ENCODE measurements at regions not wholly inside any gene's neighbourhood (a gene's known extent, or its start where the extent isn't known, plus 50 kb on each side); places are given as distances from the start of the nearest gene placed in this dataset.
"Not testable (repeated sequence)": the region's sequence is repeated elsewhere in the genome, so short reads cannot be mapped to it uniquely, and the experiment has no call there.

- DNase-seq (ENCODE audit: low spot score): not testable (repeated sequence)
These were observed 86.6 kb upstream of the ZWINT start for GRCh38 chr10:56447613-56448012.

DNA sequence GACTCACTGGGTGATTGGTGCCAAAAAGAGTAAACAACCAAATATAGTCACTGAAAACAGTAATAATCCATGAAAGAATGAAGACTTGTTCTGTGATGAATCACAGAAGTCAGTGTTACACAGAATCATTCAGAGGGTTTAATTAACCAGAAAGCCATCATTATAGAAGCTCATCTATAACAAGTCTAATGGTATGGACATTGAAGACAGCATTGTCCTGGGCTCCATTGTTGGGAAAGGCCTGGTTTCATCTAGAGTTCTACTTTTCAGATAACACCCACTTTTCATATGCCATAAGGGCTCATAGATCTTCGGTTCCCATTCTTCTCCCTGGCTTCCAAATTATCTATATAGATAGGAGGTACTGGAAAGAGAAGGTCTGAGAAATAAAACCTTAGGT, 80.3 kb upstream of the ZWINT start:
- DNase-seq (ENCODE audit: low spot score): not testable (repeated sequence)
